ENCODE measurements at regions not wholly inside any gene's neighbourhood (a gene's known extent, or its start where the extent isn't known, plus 50 kb on each side); places are given as distances from the start of the nearest gene placed in this dataset.

DNA sequence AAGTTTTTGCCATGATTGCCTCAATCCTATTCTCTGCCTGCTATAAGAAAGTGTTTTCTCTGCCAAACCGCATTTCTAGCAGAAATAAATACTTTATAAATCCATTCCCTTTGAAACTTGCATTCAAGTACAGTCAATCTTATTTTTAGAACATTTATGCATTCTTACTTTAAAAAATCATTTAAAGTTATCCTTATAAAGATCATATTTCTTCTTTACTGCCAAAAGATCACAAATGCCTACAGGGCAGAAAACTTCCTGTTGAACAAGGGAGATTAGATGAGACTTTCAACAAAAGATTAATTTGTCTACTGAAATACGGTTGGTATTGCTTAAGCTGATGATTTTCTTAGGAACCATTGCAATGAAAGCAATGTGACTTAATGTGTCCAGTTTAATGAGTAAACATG lies 207.2 kb upstream of the SLIT2 start:
- H3K4me3 ChIP-seq (ENCODE audit: low read depth, low read length), result no peak overlapping the region
- TF ChIP-seq, protein P1, sequence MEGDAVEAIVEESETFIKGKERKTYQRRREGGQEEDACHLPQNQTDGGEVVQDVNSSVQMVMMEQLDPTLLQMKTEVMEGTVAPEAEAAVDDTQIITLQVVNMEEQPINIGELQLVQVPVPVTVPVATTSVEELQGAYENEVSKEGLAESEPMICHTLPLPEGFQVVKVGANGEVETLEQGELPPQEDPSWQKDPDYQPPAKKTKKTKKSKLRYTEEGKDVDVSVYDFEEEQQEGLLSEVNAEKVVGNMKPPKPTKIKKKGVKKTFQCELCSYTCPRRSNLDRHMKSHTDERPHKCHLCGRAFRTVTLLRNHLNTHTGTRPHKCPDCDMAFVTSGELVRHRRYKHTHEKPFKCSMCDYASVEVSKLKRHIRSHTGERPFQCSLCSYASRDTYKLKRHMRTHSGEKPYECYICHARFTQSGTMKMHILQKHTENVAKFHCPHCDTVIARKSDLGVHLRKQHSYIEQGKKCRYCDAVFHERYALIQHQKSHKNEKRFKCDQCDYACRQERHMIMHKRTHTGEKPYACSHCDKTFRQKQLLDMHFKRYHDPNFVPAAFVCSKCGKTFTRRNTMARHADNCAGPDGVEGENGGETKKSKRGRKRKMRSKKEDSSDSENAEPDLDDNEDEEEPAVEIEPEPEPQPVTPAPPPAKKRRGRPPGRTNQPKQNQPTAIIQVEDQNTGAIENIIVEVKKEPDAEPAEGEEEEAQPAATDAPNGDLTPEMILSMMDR (IDR thresholded peaks at IDR 0.05; ENCODE audit: insufficient read depth, low read length, poor library complexity, severe bottlenecking), result no peak
- H3K27me3 ChIP-seq (ENCODE audit: control insufficient read depth, insufficient read depth, low read length), result no peaks in the 10 kb centered on the region
- no peak for DNase-seq (ENCODE audit: low read depth)
- H3K36me3 ChIP-seq (ENCODE audit: control insufficient read depth, insufficient read depth, low read length), result no peaks in the 10 kb centered on the region

DNA sequence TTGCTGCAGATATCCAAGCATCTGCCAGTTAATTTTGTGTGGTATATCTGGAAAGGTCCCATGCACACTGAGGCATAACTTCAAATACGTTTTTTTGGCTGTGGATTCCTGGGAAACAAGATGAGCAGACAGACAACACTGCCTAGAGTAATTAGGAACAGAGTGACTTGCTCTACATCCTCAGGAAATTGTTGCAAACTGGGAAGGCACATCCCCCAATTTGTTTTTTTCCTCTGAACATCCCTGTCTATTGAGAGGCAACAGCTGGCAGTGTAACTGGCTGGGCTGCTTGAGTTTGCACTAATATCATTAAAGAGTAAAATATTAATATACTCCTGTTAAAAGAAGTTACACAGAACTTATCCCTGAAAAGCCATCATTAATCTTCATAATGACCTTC lies 207.7 kb upstream of the SLIT2 start:
- Histone ChIP-seq H3K36me3 (ENCODE audit: control insufficient read depth, insufficient read depth, low read length) (no peaks in the 10 kb centered on the region), H3K4me3 (ENCODE audit: low read depth, low read length) (no peak overlapping the region), H3K27me3 (ENCODE audit: control insufficient read depth, insufficient read depth, low read length) (no peaks in the 10 kb centered on the region)
- TF ChIP-seq, protein P1 (IDR thresholded peaks at IDR 0.05; ENCODE audit: insufficient read depth, low read length, poor library complexity, severe bottlenecking), result no peak
- DNase-seq (ENCODE audit: low read depth), result no peak

DNA sequence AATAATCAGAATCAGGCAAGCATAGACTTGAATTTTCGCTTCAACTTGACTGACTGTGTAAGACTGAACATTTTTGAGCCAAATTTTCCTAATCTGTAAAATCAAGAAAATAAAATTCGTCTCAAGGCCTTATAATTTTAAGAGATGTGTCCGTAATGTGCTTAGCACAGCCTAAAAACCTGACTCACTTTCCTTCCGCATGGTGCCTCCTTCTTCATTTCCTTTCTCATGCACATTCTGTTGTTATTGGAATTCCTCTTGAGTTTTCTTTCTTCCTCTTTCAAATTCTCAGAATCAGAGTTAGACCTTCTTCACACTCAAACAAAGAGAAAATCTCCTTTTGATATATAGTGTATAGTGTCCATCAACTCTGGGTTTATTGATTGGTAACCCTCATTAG lies 208.9 kb upstream of the SLIT2 start:
- Histone ChIP-seq H3K27me3 (ENCODE audit: control insufficient read depth, insufficient read depth, low read length) (no peaks in the 10 kb centered on the region), H3K4me3 (ENCODE audit: low read depth, low read length) (no peak overlapping the region), H3K36me3 (ENCODE audit: control insufficient read depth, insufficient read depth, low read length) (no peaks in the 10 kb centered on the region)
- TF ChIP-seq, protein P1 (IDR thresholded peaks at IDR 0.05; ENCODE audit: insufficient read depth, low read length, poor library complexity, severe bottlenecking), result no peak
- no peak for DNase-seq (ENCODE audit: low read depth)

GRCh38 chr4:20041839-20042407 lies 209.8 kb upstream of the SLIT2 start:
- H3K27me3 ChIP-seq (ENCODE audit: control insufficient read depth, insufficient read depth, low read length), result no peaks in the 10 kb centered on the region
- H3K4me3 ChIP-seq (ENCODE audit: low read depth, low read length), result no peak overlapping the region
- TF ChIP-seq, protein P1 (IDR thresholded peaks at IDR 0.05; ENCODE audit: insufficient read depth, low read length, poor library complexity, severe bottlenecking), result no peak
- no peak for DNase-seq (ENCODE audit: low read depth)
- H3K36me3 ChIP-seq (ENCODE audit: control insufficient read depth, insufficient read depth, low read length), result no peaks in the 10 kb centered on the region

- no peaks in the 10 kb centered on the region for H3K27me3 ChIP-seq (ENCODE audit: control insufficient read depth, insufficient read depth, low read length)
- H3K4me3 ChIP-seq (ENCODE audit: low read depth, low read length), result no peak overlapping the region
- H3K36me3 ChIP-seq (ENCODE audit: control insufficient read depth, insufficient read depth, low read length), result no peaks in the 10 kb centered on the region
- DNase-seq (ENCODE audit: low read depth), result no peak
- TF ChIP-seq, protein P1 (IDR thresholded peaks at IDR 0.05; ENCODE audit: insufficient read depth, low read length, poor library complexity, severe bottlenecking), result no peak
Measured at GRCh38 chr4:20037745-20038144, 214.0 kb upstream of the SLIT2 start.

- Histone ChIP-seq H3K36me3 (ENCODE audit: control insufficient read depth, insufficient read depth, low read length) (no peaks in the 10 kb centered on the region), H3K4me3 (ENCODE audit: low read depth, low read length) (no peak overlapping the region), H3K27me3 (ENCODE audit: control insufficient read depth, insufficient read depth, low read length) (no peaks in the 10 kb centered on the region)
- DNase-seq (ENCODE audit: low read depth), result no peak
- TF ChIP-seq, protein P1 (IDR thresholded peaks at IDR 0.05; ENCODE audit: insufficient read depth, low read length, poor library complexity, severe bottlenecking), result no peak
Measured at GRCh38 chr4:20030108-20030507, 221.6 kb upstream of the SLIT2 start.
